Bronchial epithelial cell (primary cell): ENCODE measurements at regions not wholly inside any gene's neighbourhood (a gene's known extent, or its start where the extent isn't known, plus 50 kb on each side); places are given as distances from the start of the nearest gene placed in this dataset.

Experiments used
- DNase-seq: peaks from one replicate; pipeline ENCODE4 v3.0.0-alpha.2; 2010; ENCODE audit warnings: low read depth
- FAIRE-seq: peaks from 2 replicates; lab custom pipeline; 2011; peaks lifted over from hg19 to GRCh38; lab: Jason Lieb, UNC
- H3K27me3 ChIP-seq: 2 replicates; pipeline ENCODE4 v1.5.1; 2011; ENCODE audit warnings: low read length; ENCODE audit not compliant: control insufficient read depth, insufficient read depth
- H3K36me3 ChIP-seq: 2 replicates; pipeline ENCODE4 v1.5.1; 2011; ENCODE audit warnings: low read length; ENCODE audit not compliant: control insufficient read depth, insufficient read depth
- H3K4me3 ChIP-seq: 2 replicates; pipeline ENCODE4 v1.5.1; 2011; ENCODE audit warnings: mild to moderate bottlenecking, low read depth, low read length, control low read depth
- TF ChIP-seq, protein P1 (sequence below): IDR thresholded peaks from 2 replicates; pipeline ENCODE4 v1.5.1; 2011; ENCODE audit warnings: mild to moderate bottlenecking, moderate library complexity, low read length, control low read depth, inconsistent platforms; ENCODE audit not compliant: insufficient read depth, severe bottlenecking

- TF ChIP-seq, protein P1, sequence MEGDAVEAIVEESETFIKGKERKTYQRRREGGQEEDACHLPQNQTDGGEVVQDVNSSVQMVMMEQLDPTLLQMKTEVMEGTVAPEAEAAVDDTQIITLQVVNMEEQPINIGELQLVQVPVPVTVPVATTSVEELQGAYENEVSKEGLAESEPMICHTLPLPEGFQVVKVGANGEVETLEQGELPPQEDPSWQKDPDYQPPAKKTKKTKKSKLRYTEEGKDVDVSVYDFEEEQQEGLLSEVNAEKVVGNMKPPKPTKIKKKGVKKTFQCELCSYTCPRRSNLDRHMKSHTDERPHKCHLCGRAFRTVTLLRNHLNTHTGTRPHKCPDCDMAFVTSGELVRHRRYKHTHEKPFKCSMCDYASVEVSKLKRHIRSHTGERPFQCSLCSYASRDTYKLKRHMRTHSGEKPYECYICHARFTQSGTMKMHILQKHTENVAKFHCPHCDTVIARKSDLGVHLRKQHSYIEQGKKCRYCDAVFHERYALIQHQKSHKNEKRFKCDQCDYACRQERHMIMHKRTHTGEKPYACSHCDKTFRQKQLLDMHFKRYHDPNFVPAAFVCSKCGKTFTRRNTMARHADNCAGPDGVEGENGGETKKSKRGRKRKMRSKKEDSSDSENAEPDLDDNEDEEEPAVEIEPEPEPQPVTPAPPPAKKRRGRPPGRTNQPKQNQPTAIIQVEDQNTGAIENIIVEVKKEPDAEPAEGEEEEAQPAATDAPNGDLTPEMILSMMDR: no peak
- no peaks in the 10 kb centered on the region for H3K36me3 ChIP-seq
- FAIRE-seq (no peak), DNase-seq (no peak)
- no peaks in the 10 kb centered on the region for H3K27me3 ChIP-seq
- H3K4me3 ChIP-seq: no peak overlapping the region
Observed at GRCh38 chr15:93848076-93848475, 383.3 kb upstream of the MCTP2 start.

GRCh38 chr15:93846148-93846547 is 385.2 kb upstream of the MCTP2 start:
- no peak for DNase-seq
- no peak for FAIRE-seq
- H3K27me3 ChIP-seq: no peaks in the 10 kb centered on the region
- no peaks in the 10 kb centered on the region for H3K36me3 ChIP-seq
- TF ChIP-seq, protein P1: no peak
- no peak overlapping the region for H3K4me3 ChIP-seq

- Histone ChIP-seq H3K36me3 (no peaks in the 10 kb centered on the region), H3K4me3 (no peak overlapping the region), H3K27me3 (no peaks in the 10 kb centered on the region)
- TF ChIP-seq, protein P1: no peak
- DNase-seq (peak; percentile 100), FAIRE-seq (peak; percentile 99)
Observed at GRCh38 chr15:93837450-93837849, 393.9 kb upstream of the MCTP2 start.

DNA sequence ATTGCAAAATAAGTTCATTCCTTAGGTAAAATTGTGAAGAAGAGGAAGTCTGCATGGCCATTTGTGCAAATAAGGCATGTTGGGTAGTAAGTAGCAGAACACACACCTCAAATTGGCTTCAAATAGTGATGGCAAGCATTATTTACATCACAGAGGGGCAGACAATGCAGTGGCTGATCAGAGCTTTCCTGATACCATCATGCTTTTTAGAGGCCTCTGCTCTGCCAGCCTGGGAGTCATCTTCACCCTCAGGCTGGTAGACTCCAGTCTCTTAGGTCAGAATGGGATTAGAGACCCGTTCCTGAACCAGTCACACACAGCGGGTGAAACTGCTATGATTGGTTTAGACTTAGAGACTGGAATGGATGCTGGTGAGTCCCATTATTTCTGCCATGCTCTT is 396.0 kb upstream of the MCTP2 start:
- Histone ChIP-seq H3K36me3 (no peaks in the 10 kb centered on the region), H3K27me3 (no peaks in the 10 kb centered on the region), H3K4me3 (no peak overlapping the region)
- peak; percentile 12 for DNase-seq
- TF ChIP-seq, protein P1: no peak
- no peak for FAIRE-seq

GRCh38 chr15:93831641-93832040 is 399.7 kb upstream of the MCTP2 start:
- H3K27me3 ChIP-seq: no peaks in the 10 kb centered on the region
- FAIRE-seq: no peak
- DNase-seq: peak; percentile 92
- TF ChIP-seq, protein P1: no peak
- no peaks in the 10 kb centered on the region for H3K36me3 ChIP-seq
- H3K4me3 ChIP-seq: no peak overlapping the region
